ENCODE measurements at regions not wholly inside any gene's neighbourhood (a gene's known extent, or its start where the extent isn't known, plus 50 kb on each side); places are given as distances from the start of the nearest gene placed in this dataset.

GRCh38 chr5:107783551-107783950 lies 112.8 kb upstream of the EFNA5 start:
- TF ChIP-seq CTCF (conservative IDR thresholded peaks at IDR 0.05; ENCODE audit: control insufficient read depth, insufficient read depth, low read depth, low read length) = no peak
- DNase-seq (ENCODE audit: low read depth) = no peak
- H3K4me3 ChIP-seq (ENCODE audit: control insufficient read depth, low read depth, low read length) = no peak overlapping the region

- no peak for DNase-seq (ENCODE audit: low read depth)
- no peak for TF ChIP-seq CTCF (conservative IDR thresholded peaks at IDR 0.05; ENCODE audit: control insufficient read depth, insufficient read depth, low read depth, low read length)
- no peak overlapping the region for H3K4me3 ChIP-seq (ENCODE audit: control insufficient read depth, low read depth, low read length)
Measured at GRCh38 chr5:107782561-107783169, 111.9 kb upstream of the EFNA5 start.

GRCh38 chr5:107781451-107781850 lies 110.7 kb upstream of the EFNA5 start:
- H3K4me3 ChIP-seq (ENCODE audit: control insufficient read depth, low read depth, low read length) = no peak overlapping the region
- no peak for TF ChIP-seq CTCF (conservative IDR thresholded peaks at IDR 0.05; ENCODE audit: control insufficient read depth, insufficient read depth, low read depth, low read length)
- peak; percentile 14 for DNase-seq (ENCODE audit: low read depth)

GRCh38 chr5:107779437-107779836 lies 108.7 kb upstream of the EFNA5 start:
- no peak for DNase-seq (ENCODE audit: low read depth)
- TF ChIP-seq CTCF (conservative IDR thresholded peaks at IDR 0.05; ENCODE audit: control insufficient read depth, insufficient read depth, low read depth, low read length) = no peak
- H3K4me3 ChIP-seq (ENCODE audit: control insufficient read depth, low read depth, low read length) = no peak overlapping the region

GRCh38 chr5:107778647-107779046 lies 107.9 kb upstream of the EFNA5 start:
- TF ChIP-seq CTCF (conservative IDR thresholded peaks at IDR 0.05; ENCODE audit: control insufficient read depth, insufficient read depth, low read depth, low read length) = no peak
- DNase-seq (ENCODE audit: low read depth) = no peak
- H3K4me3 ChIP-seq (ENCODE audit: control insufficient read depth, low read depth, low read length) = no peak overlapping the region

- no peak for DNase-seq (ENCODE audit: low read depth)
- no peak for TF ChIP-seq CTCF (conservative IDR thresholded peaks at IDR 0.05; ENCODE audit: control insufficient read depth, insufficient read depth, low read depth, low read length)
- no peak overlapping the region for H3K4me3 ChIP-seq (ENCODE audit: control insufficient read depth, low read depth, low read length)
Measured at GRCh38 chr5:107776922-107777740, 106.4 kb upstream of the EFNA5 start.
